Hypothalamus (tissue), 51 donors: ENCODE measurements at regions not wholly inside any gene's neighbourhood (a gene's known extent, or its start where the extent isn't known, plus 50 kb on each side); places are given as distances from the start of the nearest gene placed in this dataset.

ENCODE experiments used
- DNase-seq, 51 donors: peaks; one replicate each; lab custom pipeline; 2025; lab: John Stamatoyannopoulos, UW

DNA sequence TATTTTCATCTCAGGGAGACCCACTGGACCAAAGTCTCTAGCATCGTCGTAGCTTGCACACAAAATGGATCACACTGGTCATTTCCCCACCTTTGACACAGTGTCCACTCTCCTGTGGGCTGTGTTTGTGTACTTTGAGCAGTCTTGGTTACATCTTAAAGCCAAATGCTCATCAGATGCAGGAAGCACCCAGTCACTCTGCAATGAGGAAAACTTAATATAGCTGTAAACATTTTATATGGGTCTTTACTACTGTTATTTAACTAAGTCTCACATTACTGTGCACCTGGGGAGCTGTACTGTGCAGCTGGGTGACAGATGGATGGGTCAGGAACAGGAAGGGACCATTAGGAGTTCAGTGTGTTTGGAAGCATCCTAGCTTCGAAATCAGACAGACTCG is 109.0 kb upstream of the CXCR4 start:
- no peak for DNase-seq

DNA sequence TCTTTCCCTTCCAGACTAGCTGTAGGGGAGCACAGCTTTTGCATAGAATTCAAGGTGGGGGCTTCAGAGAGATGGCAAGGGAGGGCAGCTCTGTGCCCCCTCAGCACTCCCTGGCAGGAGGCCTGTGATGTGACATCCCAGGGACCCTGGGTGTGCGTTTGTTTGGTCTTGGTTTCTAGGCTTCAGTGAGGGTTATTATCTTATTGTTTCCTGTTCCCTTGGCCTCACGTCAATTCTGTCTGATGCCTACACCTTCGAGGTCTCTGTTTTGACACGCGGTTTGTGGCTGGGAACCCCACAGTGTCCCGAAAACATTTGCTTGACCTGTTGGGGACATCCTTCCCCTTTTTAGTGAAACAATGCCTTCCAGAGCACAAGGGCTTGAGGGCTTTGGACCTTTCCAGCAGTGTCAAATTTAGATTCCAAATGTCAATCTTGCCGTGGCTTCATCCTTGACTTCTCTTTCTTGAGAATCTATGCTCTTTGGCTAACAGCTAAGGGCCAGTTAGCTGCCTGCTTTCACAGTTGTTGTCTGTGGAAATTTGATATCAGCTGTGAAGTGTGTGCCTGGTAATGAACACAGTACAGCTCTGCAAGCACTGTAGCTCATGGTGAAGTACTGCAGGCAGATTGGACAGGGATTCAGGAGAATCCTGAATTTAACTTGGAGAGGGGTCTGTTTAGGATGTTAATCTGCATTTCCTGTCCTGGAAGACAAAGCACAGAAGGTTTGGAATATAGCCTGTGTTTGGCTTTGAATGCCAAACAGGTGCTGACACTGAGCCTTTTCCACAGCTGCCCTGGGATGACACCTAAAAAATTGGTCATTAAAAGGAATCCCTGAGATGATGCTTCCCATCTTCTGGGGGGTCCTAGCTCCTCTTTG is 108.2 kb upstream of the CXCR4 start:
- DNase-seq, result no peak

DNA sequence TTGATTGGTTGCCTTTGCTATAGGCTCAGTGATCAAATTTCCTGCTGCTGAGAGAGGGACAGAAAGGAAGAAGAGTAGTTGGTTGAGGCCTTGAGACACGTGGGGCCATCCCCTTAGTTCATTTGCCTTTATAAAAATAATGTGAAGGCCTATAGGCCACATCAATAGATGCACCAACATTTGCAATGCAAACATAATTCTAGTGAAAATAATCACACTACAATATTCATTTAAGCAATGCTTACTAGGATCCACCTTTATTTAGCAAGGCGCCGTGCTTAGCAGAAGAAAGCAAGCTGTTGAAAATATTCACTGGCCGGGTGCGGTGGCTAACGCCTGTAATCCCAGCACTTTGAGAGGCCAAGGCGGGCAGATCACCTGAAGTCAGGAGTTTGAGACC is 105.3 kb upstream of the CXCR4 start:
- no peak for DNase-seq

DNA sequence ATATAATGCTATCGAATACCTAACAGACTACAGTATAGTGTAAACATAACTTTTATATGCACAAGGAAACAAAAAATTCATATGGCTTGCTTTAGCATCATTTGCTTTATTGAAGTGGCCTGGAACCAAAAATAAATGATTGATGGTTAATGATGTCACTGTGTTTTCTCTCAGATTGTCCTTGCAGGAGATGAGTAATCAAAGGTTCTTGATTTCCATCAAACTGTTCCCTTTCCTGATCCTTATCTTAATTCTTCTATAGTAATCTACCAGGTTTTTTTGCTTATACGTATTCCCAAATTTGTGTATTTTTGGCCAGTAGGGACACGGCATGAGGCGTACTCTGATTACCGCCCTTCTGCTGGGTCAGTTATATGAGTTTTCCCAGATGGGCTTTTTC is 104.9 kb upstream of the CXCR4 start:
- DNase-seq, result no peak

DNA sequence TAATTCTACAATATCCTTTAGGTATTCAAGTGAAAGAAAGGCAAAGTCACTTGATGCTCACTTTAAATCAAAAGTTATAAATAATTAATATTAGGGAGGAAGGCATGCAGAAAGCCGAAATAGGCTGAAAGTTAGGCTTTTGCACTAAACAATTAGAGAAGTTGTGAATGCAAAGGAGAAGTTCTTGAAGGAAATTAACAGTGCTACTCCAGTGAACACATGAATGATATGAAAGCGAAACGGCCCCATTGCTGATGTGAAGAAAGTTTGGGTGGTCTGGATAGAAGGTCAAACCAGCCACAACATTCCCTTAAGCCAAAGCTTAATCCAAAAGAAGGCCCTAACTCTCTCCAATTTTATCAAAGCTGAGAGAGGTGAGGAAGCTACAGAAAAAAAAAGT is 103.1 kb upstream of the CXCR4 start:
- DNase-seq, result no peak

DNA sequence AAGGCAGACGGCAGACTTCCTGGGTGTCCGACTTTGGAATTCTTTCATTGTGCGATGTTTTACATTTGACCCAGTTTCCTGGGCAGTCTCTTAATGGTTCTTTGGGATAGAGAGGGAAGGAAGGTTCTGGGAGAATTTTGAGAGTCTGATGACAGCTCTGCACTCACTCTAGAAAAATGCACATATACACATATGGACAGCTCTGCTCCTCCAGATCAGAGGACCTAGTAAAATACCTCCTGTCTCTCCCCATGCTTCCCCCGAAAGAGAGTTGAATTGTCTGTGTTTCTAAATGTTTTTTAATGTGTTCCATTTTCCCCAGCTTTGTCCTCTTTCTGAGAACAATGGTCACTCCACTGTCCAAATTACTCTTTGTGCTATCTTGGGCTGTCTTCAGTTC is 102.0 kb upstream of the CXCR4 start:
- DNase-seq, result no peak

DNA sequence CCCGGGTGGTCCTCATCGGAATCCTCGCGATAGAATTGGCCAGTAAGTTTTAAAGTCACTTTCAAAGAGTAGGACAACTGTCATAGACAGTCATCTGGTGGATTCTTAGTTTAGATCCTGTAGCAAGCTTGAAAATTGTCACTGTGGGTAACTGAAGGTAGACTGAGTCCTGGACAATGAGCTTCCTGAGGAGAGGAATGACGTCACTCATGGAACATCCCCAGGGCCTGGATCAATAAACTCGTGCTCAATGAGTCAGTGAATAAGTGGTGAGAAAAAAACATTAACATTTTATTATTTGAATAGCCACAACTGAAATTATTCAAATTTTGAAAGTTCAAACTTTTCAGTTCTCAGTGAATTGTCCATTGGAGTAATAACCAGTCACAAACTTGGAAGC is 101.4 kb upstream of the CXCR4 start:
- no peak for DNase-seq

DNA sequence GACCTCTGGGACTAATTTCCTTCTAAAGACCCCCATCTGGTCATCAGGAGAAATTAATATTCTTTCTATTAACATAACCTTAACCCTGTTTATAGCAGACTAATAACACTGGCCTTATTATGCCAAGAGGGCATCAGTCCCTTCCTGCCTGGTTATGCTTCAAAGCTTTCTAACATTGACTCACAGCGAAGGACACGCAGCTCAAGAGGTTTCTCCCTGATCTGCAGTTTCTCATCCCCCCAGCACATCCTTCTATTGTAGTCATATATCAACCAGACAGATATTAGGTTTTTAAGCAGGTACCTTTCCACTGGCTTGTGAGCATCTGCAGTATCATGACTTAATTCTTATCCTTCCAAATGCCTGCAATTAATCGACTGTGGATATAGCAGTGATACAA is 100.0 kb upstream of the CXCR4 start:
- no peak for DNase-seq

DNA sequence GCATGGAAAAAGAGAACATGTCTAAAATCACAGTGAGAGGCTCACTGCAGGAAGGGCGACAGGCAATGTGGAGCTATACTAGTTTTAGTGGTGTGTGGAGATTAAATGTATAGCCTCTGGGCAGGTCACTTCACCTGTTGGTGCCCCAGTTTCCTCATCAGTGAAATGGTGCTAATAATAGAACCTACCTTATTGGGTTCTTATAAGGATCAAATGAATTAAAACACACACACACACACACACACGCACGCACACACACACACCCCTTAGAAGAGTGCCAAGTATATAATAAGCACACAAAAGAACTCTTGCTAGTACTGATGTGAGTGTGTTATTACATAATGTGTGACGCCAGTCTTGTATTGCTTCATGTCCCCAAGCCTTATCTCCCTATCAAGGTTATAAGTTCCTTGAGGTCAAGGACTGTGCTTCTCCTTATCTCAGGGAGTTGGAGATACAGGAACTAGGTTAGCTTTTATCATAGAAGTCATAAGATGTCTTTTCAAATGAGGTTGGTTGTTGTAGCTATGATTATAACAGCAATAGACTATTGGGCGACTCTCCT is 98.0 kb upstream of the CXCR4 start:
- DNase-seq, result no peak

DNA sequence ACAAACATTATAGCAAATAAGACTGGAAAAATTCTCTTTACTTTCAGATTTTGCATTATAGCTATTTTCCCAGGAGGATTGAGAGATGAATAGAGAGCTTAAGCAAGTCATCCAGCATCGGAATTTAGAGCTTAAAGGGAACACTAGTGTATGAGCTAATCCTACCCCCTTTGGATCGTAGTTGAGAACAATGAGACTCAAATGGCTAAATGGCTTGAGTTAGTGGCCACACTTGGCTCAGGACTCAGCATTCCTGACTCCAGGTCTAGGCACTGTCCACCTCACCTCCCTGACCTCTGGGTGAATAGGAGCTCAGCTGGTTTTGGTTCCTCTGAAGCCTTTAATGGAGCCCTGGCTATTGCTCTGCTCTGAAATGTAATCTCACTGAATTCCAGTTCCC is 97.5 kb upstream of the CXCR4 start:
- DNase-seq, result no peak

DNA sequence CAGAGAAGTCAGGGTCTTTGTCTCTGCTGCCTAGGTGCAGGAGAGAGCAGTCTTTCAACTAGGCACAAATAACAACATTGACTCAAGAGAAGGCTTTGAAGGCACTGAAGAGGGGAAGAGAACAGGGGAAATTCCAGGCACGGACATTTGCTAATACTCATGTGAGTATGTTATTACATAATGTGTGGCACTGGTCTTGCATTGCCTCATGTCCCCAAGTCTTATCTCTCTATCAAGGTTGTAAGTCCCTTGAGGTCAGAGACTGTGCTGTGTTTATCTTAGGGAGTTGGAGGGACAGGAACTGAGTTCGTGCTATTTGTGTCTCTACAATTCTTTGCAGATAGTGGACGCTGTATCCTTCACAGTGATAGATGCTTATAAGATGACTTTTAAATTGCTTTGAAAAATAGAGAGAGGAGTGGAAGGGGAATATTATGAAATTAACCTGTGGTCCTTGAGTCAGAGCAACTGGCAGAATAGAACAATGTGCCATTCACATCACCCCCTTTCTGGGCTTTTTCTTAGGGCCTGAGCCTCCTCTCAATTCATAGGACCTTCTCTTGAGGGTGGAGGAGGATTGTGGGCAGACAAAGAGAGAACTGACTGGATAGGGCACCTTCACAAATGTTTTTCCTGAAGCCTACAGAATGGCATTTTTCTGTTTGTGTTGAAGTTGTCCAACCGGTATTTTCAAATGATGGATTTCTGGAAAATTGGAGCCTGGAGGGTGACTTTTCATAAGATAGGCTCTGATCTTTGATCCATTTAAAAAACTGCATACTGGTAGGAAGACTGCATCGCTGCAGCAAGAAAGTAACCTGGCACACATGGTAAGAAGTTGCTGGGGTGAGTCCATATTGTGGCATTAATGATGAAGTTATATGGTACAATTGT is 96.6 kb upstream of the CXCR4 start:
- no peak for DNase-seq

DNA sequence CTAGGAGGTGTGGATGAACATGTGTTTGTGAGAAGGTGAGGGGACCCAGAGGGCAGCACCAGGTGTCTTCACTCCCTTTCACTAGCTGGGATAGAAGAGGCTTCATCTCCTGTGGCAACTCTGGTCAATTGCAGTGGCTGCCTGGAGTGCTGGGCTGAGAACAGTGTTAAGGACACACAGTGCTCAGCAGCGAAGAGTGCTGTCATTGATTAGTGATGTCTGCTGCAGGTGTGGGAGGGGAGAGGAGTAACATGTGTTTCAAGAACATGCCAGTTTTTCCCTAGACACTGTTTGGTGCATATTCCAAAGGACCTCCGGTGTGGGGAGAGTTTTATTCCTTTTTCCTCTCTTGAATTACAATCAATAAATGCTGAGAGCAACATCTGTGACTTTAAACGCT is 95.9 kb upstream of the CXCR4 start:
- no peak for DNase-seq

DNA sequence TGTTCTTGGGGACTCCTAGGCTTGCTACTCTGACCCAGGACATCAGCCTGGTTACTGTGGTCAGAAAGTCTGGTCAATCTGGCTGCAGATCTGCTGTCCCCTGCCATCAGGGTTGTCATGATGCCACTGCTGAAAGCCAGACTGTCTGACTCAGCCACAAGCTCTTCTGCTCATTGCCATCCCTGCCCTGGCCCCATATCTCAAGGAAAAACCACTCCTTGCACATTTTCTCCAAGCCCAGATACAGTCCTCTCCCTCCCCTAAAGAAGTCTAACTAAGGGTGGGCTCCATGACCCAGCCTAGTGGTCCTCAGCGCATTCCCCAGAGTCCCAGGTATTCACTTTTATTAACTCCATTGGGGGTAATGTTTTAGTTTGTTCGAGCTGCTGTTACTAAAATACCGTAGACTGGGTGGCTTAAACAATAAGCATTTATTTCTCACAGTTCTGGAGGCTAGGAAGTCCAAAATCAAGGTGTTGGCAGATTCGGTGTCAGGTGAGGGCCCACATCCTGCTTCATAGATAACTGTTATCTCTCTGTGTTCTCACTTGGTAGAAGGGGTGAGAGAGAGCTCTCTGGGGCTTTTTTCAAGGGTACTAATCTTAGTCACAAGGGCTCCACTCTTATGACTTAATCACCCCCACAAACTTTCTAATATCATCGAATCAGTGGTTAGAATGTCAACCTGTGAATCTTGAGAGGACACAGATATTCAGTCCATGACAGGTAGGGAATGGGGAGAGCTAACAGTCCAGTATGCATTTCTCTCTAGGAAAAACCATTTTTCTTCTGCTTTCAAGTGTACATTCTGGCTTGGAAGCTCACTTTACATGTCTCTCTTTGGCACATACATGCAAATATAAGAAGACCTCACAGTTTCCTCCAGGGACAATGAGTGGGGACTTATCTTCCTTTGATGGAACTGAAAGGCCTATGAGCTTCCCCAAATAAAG is 94.8 kb upstream of the CXCR4 start:
- no peak for DNase-seq

DNA sequence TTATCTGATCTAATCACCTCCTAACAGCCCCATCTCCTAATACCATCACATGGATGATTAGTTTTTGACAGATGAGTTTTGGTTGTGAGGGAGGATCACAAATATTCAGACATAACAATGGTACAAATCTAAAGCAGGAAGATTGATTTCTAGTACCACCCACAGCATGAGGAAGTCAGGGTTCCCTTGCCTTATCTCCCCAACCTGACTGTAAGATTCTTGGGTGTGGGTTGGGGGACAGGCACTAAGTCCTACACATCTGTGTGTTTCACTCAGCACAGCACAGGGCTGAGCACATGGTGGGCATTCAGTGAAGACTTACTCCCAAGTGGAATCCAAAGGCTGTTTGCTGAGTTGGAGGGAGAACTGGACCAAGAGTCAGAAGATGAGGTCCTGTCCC is 93.8 kb upstream of the CXCR4 start:
- DNase-seq, result no peak

DNA sequence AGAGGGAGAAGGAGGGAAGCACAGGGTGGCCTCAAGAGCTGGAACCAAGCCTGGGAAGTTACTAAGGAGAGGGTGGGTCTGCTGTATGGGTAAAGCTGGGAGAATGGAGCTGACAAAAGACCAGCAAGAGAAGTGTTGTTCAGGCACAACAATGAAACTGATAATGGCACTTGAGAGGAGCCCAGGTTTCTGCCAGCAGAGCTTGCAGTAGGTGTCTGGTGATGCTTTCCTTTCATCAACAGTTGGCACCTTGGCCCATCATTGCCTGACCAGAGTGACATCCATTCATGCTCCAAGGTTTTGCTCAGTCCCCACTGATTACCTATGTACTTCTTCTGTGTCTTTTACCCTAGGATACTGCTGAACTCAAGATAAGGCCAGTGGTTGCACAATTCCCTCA is 92.9 kb upstream of the CXCR4 start:
- DNase-seq, result no peak

DNA sequence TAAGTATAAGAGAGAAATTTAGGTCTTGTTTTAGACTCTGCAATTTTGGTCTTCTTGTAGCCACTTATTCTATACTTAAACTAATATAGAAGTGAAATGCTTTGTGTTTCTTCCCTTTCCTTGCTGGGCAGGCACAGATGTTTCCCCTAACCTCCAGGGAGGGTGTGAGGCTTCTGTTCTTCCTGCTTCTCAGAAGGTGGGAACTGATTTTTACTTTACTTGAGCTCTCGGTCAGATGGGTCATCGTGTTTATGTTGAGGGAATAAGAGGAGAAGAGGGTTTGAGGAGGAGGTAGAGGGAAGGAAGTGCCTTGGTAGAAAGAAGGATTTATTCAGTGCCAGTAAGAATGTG is 92.5 kb upstream of the CXCR4 start:
- DNase-seq, result no peak

DNA sequence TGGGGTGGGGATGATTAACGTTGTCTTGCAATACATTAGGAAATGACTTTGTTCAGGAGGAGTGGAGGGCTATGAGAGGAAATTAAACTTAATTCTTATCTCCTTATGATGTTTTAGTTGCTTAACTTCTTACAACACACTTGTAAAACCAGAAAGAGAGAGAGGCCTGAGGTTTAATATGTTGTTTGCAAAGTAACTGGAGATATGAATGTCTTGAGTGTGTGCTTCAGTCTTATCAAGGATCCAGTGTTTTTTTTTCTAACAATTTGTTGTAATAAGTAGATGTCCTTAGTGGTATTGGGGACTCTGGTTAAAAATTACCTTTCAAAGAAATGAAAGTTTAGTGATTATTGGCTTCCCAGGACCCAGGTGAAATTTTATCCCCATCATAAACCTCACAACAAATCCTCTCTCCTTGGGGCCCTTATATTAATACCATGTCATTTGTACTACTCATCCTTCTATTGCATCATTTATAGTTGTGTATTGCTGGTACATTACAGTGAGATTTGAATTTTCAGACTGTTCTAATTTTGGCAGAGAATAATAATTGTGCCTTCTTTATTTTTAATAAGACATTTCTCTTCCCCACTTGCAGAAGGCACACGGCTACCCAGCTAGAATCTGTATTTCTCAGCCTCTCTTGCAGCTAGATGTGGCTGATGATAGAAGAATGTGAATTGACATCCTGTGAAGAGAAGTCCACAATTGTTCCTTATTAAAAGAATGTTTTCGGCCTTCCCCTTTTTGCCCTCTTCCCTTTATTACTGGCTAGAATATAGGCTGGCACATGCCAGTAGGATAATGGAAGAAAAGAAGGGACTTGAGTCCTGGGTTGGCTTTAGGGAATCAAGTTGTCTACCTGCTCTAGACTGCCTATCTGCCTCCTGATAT is 91.9 kb upstream of the CXCR4 start:
- DNase-seq, result no peak

DNA sequence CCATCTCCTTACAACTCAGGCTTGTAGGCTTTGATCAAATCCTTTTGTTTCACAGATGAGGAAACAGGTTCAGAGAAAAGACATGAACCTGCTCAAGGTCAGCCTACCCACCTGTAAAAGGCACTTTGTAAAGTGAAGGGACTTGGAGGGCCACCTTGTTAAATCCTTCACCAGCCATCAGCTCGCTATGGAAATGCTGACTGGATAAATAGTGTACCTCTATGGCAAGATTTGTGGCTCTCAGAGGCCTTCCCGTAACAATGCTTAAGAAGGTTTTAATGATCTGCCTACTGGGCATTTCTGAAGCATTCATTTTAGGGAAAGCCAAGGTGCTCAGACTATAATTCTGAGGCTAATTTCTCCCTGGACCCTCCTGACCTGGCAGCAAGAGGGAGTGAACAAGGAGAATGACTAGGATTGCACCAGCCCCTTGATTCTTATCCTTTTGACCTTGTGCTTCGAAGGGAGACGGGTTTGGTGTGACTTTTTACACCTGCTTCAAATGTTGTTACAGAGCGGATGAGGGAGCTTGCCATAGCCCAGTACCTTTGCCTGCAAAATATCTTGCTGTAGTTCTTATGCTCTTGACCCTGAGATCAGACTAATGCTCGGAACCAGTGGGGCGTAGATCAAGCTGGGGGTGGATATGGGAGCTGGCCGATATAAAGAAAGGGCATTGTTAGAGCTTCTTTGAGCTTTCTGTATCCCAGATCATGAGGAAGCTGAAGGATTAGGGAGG is 90.9 kb upstream of the CXCR4 start:
- no peak for DNase-seq

DNA sequence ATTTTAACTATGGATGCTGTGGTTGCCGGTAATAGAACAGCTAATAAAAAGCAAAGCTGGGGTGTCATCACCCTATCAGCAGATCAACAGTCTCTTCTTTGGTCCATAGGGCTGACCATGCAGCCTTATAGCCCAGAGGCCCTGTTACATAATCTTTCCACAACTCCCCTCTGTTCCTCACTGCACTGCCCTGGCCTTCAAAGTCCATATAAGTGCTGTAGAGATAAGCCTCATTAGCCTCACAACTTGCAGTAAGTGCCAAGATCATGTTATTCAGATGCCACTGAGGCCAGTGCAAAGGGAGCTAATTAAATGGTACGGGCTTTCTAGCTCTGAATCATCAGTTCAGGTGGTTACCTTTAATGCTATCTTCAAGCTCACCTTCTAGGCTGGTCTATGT is 89.7 kb upstream of the CXCR4 start:
- no peak for DNase-seq
